Cardiac septum (tissue), 1 donor: ENCODE measurements at regions not wholly inside any gene's neighbourhood (a gene's known extent, or its start where the extent isn't known, plus 50 kb on each side); places are given as distances from the start of the nearest gene placed in this dataset.

ENCODE experiments used
- DNase-seq: peaks from one replicate; pipeline ENCODE4 v3.0.0-alpha.2; 2020; ENCODE audit warnings: low spot score
- intact Hi-C: fragments of 100-400 bp; cut with DNase I; formaldehyde crosslinking; loops from one replicate; pipeline ENCODE4 v1.14.0; 2022
- donor health status: DM: no; HTN: no; CAD: no.

DNA sequence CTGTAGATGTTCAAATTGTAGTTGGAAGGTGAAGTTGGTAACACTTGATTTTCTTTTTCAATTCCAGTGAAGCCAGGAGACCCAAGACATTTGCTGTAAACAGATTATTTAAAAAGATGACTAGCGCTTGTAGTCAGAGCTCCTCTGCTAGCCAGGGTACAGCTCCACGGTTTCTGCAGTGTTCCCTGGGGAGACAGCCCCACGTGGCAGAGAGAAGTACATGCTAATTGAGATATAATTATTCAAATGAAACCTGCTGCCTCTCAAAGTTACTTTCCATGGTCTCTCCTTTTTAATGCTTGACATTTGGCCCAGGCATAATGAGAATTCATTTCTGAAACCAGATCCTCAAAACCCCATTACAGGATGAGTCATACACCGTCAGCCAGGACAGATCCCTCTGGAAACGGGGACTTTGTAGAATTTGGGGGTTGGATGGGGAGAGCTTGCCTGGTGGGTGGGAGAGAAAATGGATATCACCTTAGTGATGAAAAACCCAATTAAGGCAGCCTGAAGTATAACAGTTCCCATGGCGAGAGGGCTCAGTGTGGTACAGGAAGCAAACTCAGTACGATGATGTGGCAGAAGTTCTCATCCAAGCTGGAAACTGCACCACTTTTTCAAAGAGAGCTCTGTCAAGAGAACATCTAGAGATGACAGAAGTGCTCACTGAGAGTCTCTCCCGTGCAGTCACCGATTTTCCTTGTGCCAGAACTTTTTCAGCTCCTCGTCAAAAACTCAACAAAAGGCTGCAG, 637.7 kb upstream of the TMEM132C start:
- no peak for DNase-seq

DNA sequence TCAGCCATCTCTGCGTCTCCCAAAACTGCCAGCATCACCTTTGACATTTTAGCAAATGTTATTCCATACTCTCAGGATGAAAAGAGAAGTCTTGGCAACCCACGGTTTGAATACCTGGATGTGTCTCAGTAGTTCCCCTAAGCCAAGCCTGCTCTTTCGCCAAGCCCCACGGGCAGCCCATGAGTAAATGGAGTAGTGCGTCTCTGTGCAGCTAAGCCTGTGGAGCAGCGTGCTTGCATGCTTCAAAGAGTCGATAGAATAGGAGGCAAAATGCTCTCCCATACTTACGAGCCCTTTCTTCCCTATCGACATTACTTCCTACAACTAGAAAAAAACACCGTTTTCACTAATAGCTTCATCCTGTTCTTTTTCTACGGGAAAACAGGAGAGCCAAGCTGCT, 634.5 kb upstream of the TMEM132C start:
- intact Hi-C loops = no loop called here
- no peak for DNase-seq

More for the DNA sequence above, 637.7 kb upstream of the TMEM132C start:
- intact Hi-C loops = no loop called here

DNA sequence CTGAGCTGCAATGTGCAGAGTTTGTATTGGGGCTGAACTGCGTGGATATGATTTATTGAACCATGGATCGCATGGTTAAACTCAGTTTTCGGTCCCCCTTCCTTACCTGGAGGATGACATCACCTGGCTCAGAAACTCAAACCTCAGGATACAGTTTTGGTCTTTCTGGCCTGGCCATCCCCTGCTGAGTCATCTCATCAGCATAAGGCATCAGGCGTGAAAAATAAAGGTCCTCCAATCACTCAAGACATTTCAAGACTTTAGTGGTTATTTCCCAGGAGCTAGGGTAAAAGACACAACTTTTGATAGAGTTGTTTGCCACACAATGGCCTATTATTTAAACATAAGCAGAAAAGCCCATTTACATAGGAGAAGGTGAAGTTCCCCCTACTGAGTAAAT, 631.1 kb upstream of the TMEM132C start:
- no peak for DNase-seq
- intact Hi-C loops = no loop called here

DNA sequence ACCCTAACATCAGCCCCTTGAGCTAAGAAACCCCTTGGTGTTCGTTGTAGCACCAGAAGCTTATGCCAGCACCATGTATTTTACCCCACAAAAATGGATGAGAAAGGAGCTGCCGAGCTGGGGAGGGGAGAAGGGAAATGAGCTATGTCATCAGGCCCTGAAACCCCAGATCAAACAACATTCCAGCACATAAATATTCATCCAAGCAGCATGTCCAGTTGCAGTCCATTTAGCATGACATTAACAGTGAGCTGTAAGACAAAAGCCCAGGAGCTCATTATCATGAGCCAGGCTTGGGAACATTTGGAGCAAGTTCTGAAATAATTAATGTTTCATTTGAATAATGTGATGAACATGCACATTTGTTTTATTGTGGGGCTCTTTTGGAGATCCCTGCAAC, 630.1 kb upstream of the TMEM132C start:
- intact Hi-C loops = no loop called here

DNA sequence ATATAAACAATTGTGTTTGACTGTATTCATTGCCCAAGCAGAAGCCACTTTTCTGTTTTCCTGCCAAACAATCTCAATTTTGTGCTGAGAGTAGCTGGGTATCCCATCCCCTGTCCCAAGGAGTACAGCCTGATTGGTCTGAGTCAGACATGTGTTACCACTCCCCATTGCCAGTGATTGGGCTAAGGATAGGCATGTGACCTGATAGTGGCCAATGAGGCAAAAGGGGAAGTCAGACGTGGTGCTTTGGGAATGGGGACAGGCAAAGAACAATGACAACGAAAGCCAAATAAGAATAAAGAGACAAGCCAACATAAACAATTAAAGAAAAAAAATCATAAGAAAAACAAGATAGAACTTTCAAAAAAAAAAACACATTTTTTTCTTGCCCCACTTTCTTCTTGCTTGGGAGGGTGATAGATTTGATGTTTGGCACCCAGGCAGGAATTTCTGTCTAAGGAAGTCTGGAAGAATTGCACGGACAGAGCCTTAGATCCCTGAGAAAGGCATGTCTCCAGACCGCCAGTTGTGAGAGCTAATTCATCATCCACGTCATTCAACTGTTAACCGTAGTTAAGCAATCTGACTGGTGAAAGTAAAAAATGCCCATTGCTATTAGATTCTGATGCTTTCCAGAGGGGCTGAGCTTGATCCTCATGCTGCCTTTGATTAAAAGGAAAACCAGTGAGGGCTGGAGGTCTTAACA, 626.6 kb upstream of the TMEM132C start:
- DNase-seq = no peak
- intact Hi-C loops = no loop called here

More for the DNA sequence above, 630.1 kb upstream of the TMEM132C start:
- DNase-seq = no peak

DNA sequence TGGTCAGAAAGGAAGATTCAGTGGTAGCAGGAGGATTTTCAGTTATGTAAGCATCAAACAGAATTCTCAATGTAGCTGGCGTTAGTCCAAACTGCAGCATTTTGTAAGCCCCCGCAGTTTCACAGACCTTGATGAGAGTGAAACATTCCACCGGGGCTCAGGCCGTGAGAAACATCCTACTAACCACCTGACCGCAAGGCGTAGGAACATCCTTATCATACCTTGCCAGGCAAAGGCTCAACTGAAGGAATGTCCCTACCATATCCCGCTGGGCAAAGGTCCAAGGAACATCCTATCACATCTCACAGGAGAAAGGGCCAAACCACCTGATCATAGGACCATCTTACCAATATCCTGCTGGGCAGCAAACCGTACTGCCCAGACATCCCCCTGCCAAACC, 624.8 kb upstream of the TMEM132C start:
- DNase-seq = no peak
- intact Hi-C loops = no loop called here

DNA sequence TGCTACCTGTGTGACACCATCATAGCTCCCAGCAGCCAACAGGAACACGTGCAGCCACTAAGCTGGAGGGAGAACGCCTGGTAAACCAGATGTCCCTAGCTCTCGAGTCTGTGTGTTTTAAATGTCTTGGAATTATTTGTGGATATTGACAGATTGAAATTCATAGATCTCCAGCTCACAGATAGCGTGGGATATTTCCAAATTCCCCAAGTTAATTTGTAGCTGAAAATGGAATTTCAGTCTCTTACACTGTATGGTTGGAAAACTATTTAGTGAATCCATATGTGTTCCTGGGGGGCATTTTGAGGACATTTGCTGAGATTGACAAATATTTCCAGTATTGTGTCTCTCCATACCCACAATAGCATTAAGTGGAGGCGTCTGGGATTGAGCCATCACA, 618.6 kb upstream of the TMEM132C start:
- no peak for DNase-seq
- intact Hi-C loops = no loop called here

DNA sequence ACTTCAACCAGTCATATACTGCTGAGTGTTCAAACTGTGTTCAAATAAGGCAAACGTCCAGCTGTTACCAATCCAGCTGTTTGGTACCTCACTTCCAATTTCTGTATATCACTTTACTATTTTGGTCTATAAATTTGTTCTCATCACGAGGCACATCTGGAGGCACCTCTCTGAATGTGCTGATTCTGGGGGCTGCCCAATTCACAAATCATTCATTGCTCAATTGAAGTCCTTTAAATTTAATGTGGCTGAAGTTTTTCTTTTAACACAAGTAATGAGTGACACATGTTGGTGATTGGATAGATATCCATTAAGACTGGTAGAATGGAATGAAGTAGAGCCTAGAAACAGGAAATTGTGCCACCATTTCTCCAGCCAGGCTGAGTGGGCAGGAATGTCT, 617.0 kb upstream of the TMEM132C start:
- no peak for DNase-seq
- intact Hi-C loops = no loop called here

DNA sequence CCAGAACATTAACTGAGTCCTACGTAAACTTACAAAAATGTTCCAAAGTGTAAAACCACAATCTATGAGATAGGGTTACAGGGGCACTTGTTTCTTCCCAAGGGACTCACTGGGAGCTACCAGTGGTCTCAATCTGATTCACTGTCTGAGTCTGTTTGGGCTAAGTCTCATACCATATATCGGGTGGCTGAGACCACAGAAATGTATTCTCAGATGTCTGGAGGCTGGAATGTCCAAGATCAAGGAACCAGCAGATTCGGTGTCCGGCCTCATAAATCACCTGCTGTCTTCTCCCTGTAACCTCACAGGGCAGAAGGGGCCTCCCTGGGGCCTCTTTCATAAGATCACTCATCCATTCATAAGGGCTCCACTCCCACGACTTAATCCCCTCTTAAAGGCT, 616.3 kb upstream of the TMEM132C start:
- intact Hi-C loops = no loop called here
- no peak for DNase-seq

DNA sequence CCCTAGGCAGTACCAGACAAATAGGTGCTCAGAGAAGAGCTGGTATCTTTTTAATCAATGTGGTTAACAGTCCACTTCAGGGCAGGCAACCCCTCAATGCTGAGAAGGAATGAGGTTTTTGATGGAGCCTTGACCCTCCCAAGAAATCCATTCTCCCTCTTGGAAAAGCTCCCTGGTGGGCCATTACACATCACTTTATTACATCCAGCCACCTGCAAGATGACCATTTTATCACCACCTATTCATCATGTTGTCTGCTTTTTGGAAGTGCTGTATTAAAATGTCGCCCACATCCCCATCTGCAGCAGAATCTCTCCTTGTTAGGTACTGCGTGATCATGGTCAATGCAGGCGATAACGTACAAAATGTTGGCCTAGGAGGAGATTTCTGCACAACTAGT, 614.7 kb upstream of the TMEM132C start:
- intact Hi-C loops = no loop called here
- no peak for DNase-seq

DNA sequence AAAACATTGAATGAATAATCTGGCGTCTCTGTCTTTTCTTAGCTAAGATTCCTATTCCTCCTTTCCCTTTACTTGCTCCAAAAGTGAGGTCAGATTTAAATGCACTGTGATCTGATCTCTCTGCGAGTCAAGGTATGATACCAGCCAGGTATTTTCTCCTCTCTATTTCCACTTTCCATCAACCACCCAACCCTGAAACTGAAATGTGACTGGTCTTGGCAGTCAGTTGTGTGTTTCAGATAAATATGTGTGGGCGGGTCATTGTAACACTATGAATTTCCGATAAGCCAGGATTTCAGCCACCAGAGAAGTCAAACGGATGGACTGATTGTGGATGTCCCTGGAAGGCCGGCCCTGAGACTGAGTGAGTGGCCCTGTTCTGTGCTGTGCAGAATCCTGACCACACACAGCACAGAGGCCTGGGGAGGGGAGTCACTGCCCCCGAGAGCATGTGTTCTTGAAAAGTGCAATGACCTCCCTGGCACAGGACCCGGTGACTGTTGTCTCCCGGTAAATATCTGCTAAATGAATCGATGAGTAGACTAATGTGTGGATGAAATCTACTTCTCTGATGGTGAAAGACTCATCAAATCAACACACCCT, 612.5 kb upstream of the TMEM132C start:
- intact Hi-C loops = no loop called here

DNA sequence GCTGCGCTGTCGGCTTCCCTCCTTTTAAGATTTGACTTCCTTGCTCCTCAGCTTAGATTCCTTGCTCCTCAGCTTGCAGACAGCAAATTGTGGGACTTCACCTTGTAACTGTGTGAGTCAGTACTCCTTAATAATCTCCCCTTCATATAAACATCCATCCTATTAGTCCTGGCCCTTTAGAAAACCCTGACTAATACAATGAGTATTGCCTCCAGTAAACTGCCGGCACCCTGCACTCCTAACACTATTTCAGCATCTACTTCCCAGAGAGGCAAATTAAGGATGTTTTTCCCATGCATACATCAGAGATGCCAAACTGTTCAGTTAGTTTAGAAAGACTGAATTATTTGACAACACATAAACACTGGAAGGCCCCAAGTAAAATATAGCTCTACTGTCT, 611.3 kb upstream of the TMEM132C start:
- no peak for DNase-seq
- intact Hi-C loops = no loop called here

More for the DNA sequence above, 612.5 kb upstream of the TMEM132C start:
- DNase-seq = no peak

DNA sequence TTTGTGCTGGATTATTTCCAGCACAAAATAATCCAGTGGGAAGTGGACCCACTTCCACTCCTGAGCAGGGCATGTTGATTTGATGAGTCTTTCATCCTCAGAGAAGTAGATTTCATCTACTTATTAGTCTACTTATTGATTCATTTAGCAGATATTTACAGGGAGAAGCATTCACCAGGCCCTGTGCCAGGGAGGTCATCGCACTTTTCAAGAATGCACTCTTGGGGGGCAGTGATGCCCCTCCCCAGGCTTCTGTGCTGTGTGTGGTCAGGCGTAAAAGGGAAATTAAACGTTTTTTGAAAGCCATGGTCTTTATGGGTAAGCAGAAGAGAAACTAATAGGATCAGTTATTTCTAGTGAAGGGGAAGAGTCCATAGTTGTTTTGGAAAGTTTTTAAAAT, 610.7 kb upstream of the TMEM132C start:
- DNase-seq = no peak
- intact Hi-C loops = no loop called here

DNA sequence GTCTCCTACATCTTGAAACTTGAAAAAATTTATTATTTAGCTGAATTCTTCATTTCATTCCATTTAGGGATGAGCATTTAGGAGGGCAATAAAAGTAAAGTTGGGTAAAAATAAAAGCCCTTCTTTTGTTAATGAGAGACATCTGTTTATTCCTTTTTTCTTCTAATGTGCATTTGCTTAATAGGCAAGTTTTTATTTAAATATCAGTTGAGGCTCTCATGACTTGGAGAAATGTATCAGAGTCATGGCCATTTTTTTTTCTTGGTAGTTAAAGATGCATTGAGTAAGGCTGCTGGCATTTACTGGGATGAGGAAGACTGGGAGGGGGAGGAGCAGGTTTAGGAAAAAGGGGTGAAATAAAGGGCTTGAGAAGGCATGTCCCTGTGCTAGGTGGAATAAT, 609.9 kb upstream of the TMEM132C start:
- intact Hi-C loops = no loop called here
- no peak for DNase-seq

DNA sequence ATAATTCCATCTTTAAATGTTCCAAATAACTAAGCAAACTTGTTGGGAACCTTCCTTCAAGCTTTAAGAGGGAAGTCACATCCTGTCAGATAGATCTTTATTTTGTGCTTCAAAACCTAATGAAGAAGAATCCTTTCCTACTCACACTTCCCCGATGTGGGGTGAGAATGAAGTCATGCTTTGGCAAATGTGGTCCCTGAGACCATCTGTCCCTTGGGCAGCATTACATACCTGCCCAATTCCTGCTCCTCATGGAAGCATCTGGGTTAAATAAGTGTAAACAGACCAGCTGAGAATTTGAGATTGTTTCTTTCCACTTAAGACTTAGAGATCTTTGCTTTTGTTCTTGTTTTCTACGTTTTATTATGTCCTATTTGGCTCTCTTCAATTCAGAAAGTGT, 606.0 kb upstream of the TMEM132C start:
- intact Hi-C loops = no loop called here
- no peak for DNase-seq

DNA sequence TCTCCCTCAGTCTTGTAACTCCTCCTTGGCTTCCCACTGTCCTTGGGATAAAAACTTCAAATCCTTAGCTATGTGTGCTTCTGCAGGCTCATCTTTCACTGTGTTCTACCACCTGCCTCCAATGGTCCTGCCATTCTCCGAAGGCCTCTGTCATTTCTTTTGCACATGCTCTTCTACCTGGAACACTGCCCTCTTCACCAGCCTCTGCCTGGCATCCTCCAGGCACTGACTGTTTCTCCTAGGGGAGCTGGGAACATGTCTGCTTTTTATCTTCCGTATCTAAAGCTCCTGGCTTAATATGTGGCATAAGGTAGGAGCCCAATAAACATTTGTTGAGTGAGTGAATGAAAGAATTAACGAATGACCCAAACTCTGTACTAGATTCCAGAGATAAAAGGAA, 603.3 kb upstream of the TMEM132C start:
- intact Hi-C loops = no loop called here
- DNase-seq = no peak

DNA sequence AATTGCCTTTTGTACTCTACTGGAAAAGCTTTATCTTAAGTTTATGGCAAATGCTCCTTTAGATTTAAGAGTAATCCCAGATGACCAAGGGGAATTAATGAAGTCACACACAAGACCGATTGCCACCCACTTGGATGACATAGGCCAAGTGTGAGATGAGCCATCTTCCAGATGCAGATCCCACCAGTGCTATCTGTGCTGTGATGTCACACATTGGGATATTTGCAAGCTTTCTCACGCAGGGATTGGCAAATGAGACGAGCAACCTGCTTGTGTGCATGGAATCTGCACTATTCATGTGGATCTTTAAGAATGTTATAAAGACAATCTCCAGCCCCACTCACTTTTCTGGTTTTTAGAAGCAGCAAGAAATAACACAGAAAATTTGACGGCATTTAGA, 602.1 kb upstream of the TMEM132C start:
- DNase-seq = no peak

DNA sequence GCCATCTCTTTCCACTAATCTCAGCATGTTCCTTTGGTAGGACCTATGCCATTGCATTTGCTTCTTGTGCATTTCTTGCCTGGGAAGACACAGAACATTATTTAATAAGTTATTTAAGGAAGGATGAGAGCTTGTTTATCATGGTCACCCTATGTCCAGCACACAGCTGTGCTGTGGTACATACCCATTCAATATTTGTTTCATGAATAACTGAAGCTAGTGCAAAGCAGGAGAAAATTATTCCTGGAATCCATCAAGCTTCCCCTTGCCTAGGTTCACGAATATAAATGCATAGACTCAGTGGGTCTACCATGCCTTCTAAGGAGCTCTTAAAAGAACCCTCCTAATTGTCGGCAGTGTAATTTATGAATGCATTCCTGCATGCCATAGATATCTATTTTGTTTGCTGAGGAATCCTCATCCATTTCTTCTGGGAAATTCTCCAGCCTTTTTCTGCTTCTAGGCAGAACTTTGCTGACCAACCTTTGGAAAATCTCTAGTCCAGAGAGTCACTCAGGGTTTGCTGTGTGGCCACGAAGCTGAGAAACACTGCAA, 599.8 kb upstream of the TMEM132C start:
- intact Hi-C loops = no loop called here
- no peak for DNase-seq

More for the DNA sequence above, 602.1 kb upstream of the TMEM132C start:
- intact Hi-C loops = no loop called here

DNA sequence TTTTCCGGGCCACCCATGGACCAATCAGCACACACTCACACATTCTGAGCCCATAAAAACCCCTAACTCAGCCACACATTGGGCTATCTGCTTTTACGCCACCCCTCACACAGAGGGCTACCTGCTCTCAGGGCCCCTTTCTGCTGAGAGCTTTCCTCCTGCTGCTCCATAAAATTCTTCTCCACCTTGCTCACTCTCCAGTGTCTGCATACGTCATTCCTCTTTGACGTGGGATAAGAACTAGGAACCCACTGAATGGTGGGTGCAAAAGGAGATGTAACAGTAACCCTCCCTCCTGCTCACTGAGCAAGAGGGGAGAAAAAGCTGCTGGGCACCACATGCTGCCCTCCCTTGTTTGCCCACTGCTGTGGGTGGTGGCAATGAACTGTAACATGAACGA, 596.7 kb upstream of the TMEM132C start:
- no peak for DNase-seq

DNA sequence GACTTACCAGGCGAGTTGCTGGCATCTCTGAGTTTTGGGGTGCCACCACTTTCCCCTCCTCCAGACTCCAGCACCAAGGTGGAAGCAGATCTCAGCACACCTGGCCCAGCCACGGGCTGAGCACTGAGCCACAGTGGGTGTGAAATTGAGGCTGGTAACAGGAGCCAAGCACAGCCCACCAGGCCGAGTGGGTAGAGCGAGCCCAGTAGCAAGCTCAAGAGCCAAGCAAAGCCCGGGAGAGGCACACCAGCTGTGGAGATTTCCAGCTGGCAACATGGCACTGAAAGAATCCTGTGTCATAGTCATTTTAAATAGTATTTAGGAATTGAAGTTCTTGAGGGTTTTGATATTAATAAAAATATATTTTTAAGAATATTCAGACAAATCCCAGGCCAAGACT, 596.2 kb upstream of the TMEM132C start:
- no peak for DNase-seq
- intact Hi-C loops = no loop called here

More for the DNA sequence above, 596.7 kb upstream of the TMEM132C start:
- intact Hi-C loops = no loop called here

DNA sequence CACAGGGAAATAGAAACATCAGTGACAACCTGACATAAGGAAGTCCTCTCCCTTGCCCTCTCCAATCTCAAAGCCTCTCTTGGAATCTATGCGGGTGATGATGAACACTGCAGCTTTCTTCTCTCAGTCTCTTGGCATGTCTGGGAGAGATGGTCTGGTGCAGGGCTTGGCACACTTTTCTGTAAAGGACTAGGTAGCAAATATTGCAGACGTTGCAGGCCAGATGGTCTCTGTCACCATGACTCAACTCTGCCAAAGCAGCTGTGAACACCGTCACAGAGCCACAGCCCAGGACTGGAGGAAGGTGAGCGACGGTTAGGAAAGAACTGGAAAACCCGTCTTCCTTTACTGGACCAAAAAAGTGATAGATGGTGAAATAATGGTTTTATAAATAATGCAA, 591.0 kb upstream of the TMEM132C start:
- intact Hi-C loops = no loop called here
- DNase-seq = no peak
